ENCODE measurements at regions not wholly inside any gene's neighbourhood (a gene's known extent, or its start where the extent isn't known, plus 50 kb on each side); places are given as distances from the start of the nearest gene placed in this dataset.
"Not testable (repeated sequence)": the region's sequence is repeated elsewhere in the genome, so short reads cannot be mapped to it uniquely, and the experiment has no call there.

GRCh38 chr6:99711302-99711701 lies 104.7 kb downstream of the PRDM13 start:
- no peak overlapping the region for H3K14ac ChIP-seq (ENCODE audit: low read length)
- no peak overlapping the region for H4K8ac ChIP-seq (ENCODE audit: low read depth, low read length)
- no peaks in the 10 kb centered on the region for H3K36me3 ChIP-seq (ENCODE audit: control insufficient read depth in 1 of 2, insufficient read depth in 2 of 2, low read length in 2 of 2)
- no peaks in the 10 kb centered on the region for H3K79me2 ChIP-seq (ENCODE audit: control insufficient read depth, insufficient read depth, low read length, poor library complexity)
- no peak overlapping the region for H3K23ac ChIP-seq (ENCODE audit: low read length)
- H2AFZ ChIP-seq (ENCODE audit: insufficient read depth, low read length, poor library complexity): no peak overlapping the region
- H3K4ac ChIP-seq (ENCODE audit: low read depth, low read length): no peak overlapping the region
- no peak for DNase-seq
- H3K4me1 ChIP-seq (ENCODE audit: control insufficient read depth in 1 of 2, insufficient read depth in 2 of 2, low read length in 2 of 2): no peaks in the 10 kb centered on the region
- no peak overlapping the region for H2BK120ac ChIP-seq (ENCODE audit: insufficient read depth, low read length, poor library complexity)
- H3K27ac ChIP-seq (ENCODE audit: low read depth, low read length): no peak overlapping the region
- H3K9ac ChIP-seq (ENCODE audit: low read length): no peak overlapping the region
- H3K79me1 ChIP-seq (ENCODE audit: low read length): no peaks in the 10 kb centered on the region
- no peak overlapping the region for H4K91ac ChIP-seq (ENCODE audit: low read depth, low read length)
- H3K4me2 ChIP-seq (ENCODE audit: low read length): no peak overlapping the region
- H2BK5ac ChIP-seq (ENCODE audit: low read depth, low read length, poor library complexity): no peak overlapping the region
- H3K9me3 ChIP-seq (ENCODE audit: insufficient read depth, low read depth, low read length): no peaks in the 10 kb centered on the region
- no peak overlapping the region for H3K4me3 ChIP-seq (ENCODE audit: low read depth, low read length)
- H3K18ac ChIP-seq (ENCODE audit: low read length): no peak overlapping the region
- no peak overlapping the region for H4K12ac ChIP-seq (ENCODE audit: low read depth, low read length)
- H3K27me3 ChIP-seq (ENCODE audit: insufficient read depth, low read length): no peaks in the 10 kb centered on the region
- no peak overlapping the region for H2BK12ac ChIP-seq (ENCODE audit: low read length)
- no peak overlapping the region for H2AK5ac ChIP-seq (ENCODE audit: low read length)

GRCh38 chr6:99711925-99712324 lies 105.3 kb downstream of the PRDM13 start:
- no CpG with 5 or more reads among the region's 6 CpGs for WGBS (ENCODE audit: extremely low coverage, insufficient coverage, insufficient read length)
- Histone ChIP-seq H2AFZ (ENCODE audit: insufficient read depth, low read length, poor library complexity) (no peak overlapping the region), H3K36me3 (ENCODE audit: control insufficient read depth in 1 of 2, insufficient read depth in 2 of 2, low read length in 2 of 2) (no peaks in the 10 kb centered on the region), H3K4ac (ENCODE audit: low read depth, low read length) (no peak overlapping the region), H3K79me1 (ENCODE audit: low read length) (no peaks in the 10 kb centered on the region), H2BK120ac (ENCODE audit: insufficient read depth, low read length, poor library complexity) (no peak overlapping the region), H3K27ac (ENCODE audit: low read depth, low read length) (no peak overlapping the region), H3K27me3 (ENCODE audit: insufficient read depth, low read length) (no peaks in the 10 kb centered on the region), H2BK12ac (ENCODE audit: low read length) (no peak overlapping the region), H3K4me1 (ENCODE audit: control insufficient read depth in 1 of 2, insufficient read depth in 2 of 2, low read length in 2 of 2) (no peaks in the 10 kb centered on the region), H2AK5ac (ENCODE audit: low read length) (no peak overlapping the region), H3K4me3 (ENCODE audit: low read depth, low read length) (no peak overlapping the region), H4K91ac (ENCODE audit: low read depth, low read length) (no peak overlapping the region), H3K9ac (ENCODE audit: low read length) (no peak overlapping the region), H3K9me3 (ENCODE audit: insufficient read depth, low read depth, low read length) (no peaks in the 10 kb centered on the region), H3K79me2 (ENCODE audit: control insufficient read depth, insufficient read depth, low read length, poor library complexity) (no peaks in the 10 kb centered on the region), H3K18ac (ENCODE audit: low read length) (no peak overlapping the region), H4K12ac (ENCODE audit: low read depth, low read length) (no peak overlapping the region), H3K4me2 (ENCODE audit: low read length) (no peak overlapping the region), H3K23ac (ENCODE audit: low read length) (no peak overlapping the region), H3K14ac (ENCODE audit: low read length) (no peak overlapping the region), H2BK5ac (ENCODE audit: low read depth, low read length, poor library complexity) (no peak overlapping the region), H4K8ac (ENCODE audit: low read depth, low read length) (no peak overlapping the region)
- no peak for DNase-seq

GRCh38 chr6:99712519-99712918 lies 105.9 kb downstream of the PRDM13 start:
- H3K14ac ChIP-seq (ENCODE audit: low read length): no peak overlapping the region
- H4K8ac ChIP-seq (ENCODE audit: low read depth, low read length): no peak overlapping the region
- no peaks in the 10 kb centered on the region for H3K79me2 ChIP-seq (ENCODE audit: control insufficient read depth, insufficient read depth, low read length, poor library complexity)
- H3K36me3 ChIP-seq (ENCODE audit: control insufficient read depth in 1 of 2, insufficient read depth in 2 of 2, low read length in 2 of 2): no peaks in the 10 kb centered on the region
- no peak overlapping the region for H2BK12ac ChIP-seq (ENCODE audit: low read length)
- no peak overlapping the region for H3K27ac ChIP-seq (ENCODE audit: low read depth, low read length)
- H2BK5ac ChIP-seq (ENCODE audit: low read depth, low read length, poor library complexity): no peak overlapping the region
- H4K91ac ChIP-seq (ENCODE audit: low read depth, low read length): no peak overlapping the region
- no peak overlapping the region for H2BK120ac ChIP-seq (ENCODE audit: insufficient read depth, low read length, poor library complexity)
- H3K79me1 ChIP-seq (ENCODE audit: low read length): no peaks in the 10 kb centered on the region
- no peak overlapping the region for H2AK5ac ChIP-seq (ENCODE audit: low read length)
- no CpG with 5 or more reads among the region's 3 CpGs for WGBS (ENCODE audit: extremely low coverage, insufficient coverage, insufficient read length)
- H3K27me3 ChIP-seq (ENCODE audit: insufficient read depth, low read length): no peaks in the 10 kb centered on the region
- no peak overlapping the region for H3K4me2 ChIP-seq (ENCODE audit: low read length)
- no peak overlapping the region for H3K9ac ChIP-seq (ENCODE audit: low read length)
- H3K4ac ChIP-seq (ENCODE audit: low read depth, low read length): no peak overlapping the region
- no peak overlapping the region for H3K23ac ChIP-seq (ENCODE audit: low read length)
- no peaks in the 10 kb centered on the region for H3K4me1 ChIP-seq (ENCODE audit: control insufficient read depth in 1 of 2, insufficient read depth in 2 of 2, low read length in 2 of 2)
- H2AFZ ChIP-seq (ENCODE audit: insufficient read depth, low read length, poor library complexity): no peak overlapping the region
- H3K9me3 ChIP-seq (ENCODE audit: insufficient read depth, low read depth, low read length): no peaks in the 10 kb centered on the region
- no peak overlapping the region for H3K4me3 ChIP-seq (ENCODE audit: low read depth, low read length)
- H4K12ac ChIP-seq (ENCODE audit: low read depth, low read length): no peak overlapping the region
- no peak for DNase-seq
- H3K18ac ChIP-seq (ENCODE audit: low read length): no peak overlapping the region

GRCh38 chr6:99722043-99722442 lies 115.4 kb downstream of the PRDM13 start:
- not testable (repeated sequence) for H2AK5ac ChIP-seq (ENCODE audit: low read length); H2BK120ac ChIP-seq (ENCODE audit: insufficient read depth, low read length, poor library complexity); H3K4me1 ChIP-seq (ENCODE audit: control insufficient read depth in 1 of 2, insufficient read depth in 2 of 2, low read length in 2 of 2); H4K8ac ChIP-seq (ENCODE audit: low read depth, low read length); H3K4ac ChIP-seq (ENCODE audit: low read depth, low read length); H3K27me3 ChIP-seq (ENCODE audit: insufficient read depth, low read length); DNase-seq; H3K79me2 ChIP-seq (ENCODE audit: control insufficient read depth, insufficient read depth, low read length, poor library complexity); H2BK5ac ChIP-seq (ENCODE audit: low read depth, low read length, poor library complexity); H3K4me2 ChIP-seq (ENCODE audit: low read length); H3K14ac ChIP-seq (ENCODE audit: low read length); H3K36me3 ChIP-seq (ENCODE audit: control insufficient read depth in 1 of 2, insufficient read depth in 2 of 2, low read length in 2 of 2); H3K9me3 ChIP-seq (ENCODE audit: insufficient read depth, low read depth, low read length); H3K27ac ChIP-seq (ENCODE audit: low read depth, low read length); H3K18ac ChIP-seq (ENCODE audit: low read length); H3K79me1 ChIP-seq (ENCODE audit: low read length); H2AFZ ChIP-seq (ENCODE audit: insufficient read depth, low read length, poor library complexity); H3K23ac ChIP-seq (ENCODE audit: low read length); H4K12ac ChIP-seq (ENCODE audit: low read depth, low read length); H3K4me3 ChIP-seq (ENCODE audit: low read depth, low read length); H4K91ac ChIP-seq (ENCODE audit: low read depth, low read length); H2BK12ac ChIP-seq (ENCODE audit: low read length); H3K9ac ChIP-seq (ENCODE audit: low read length)

GRCh38 chr6:99730237-99730636 lies 123.6 kb downstream of the PRDM13 start:
- not testable (repeated sequence) for H3K4me1 ChIP-seq (ENCODE audit: control insufficient read depth in 1 of 2, insufficient read depth in 2 of 2, low read length in 2 of 2); H3K4me3 ChIP-seq (ENCODE audit: low read depth, low read length); H2BK120ac ChIP-seq (ENCODE audit: insufficient read depth, low read length, poor library complexity); H3K9ac ChIP-seq (ENCODE audit: low read length); H4K8ac ChIP-seq (ENCODE audit: low read depth, low read length); H3K27me3 ChIP-seq (ENCODE audit: insufficient read depth, low read length); H3K79me2 ChIP-seq (ENCODE audit: control insufficient read depth, insufficient read depth, low read length, poor library complexity); H3K23ac ChIP-seq (ENCODE audit: low read length); H3K79me1 ChIP-seq (ENCODE audit: low read length); H2AFZ ChIP-seq (ENCODE audit: insufficient read depth, low read length, poor library complexity); H3K9me3 ChIP-seq (ENCODE audit: insufficient read depth, low read depth, low read length); H3K4ac ChIP-seq (ENCODE audit: low read depth, low read length); H3K4me2 ChIP-seq (ENCODE audit: low read length); H2BK5ac ChIP-seq (ENCODE audit: low read depth, low read length, poor library complexity); H2AK5ac ChIP-seq (ENCODE audit: low read length); H3K27ac ChIP-seq (ENCODE audit: low read depth, low read length); H3K14ac ChIP-seq (ENCODE audit: low read length); H4K91ac ChIP-seq (ENCODE audit: low read depth, low read length); H3K36me3 ChIP-seq (ENCODE audit: control insufficient read depth in 1 of 2, insufficient read depth in 2 of 2, low read length in 2 of 2); DNase-seq; H4K12ac ChIP-seq (ENCODE audit: low read depth, low read length); H3K18ac ChIP-seq (ENCODE audit: low read length); H2BK12ac ChIP-seq (ENCODE audit: low read length)
- WGBS (ENCODE audit: extremely low coverage, insufficient coverage, insufficient read length): no CpG with 5 or more reads among the region's 6 CpGs
